Tongue (tissue), 1 donor: ENCODE measurements at regions not wholly inside any gene's neighbourhood (a gene's known extent, or its start where the extent isn't known, plus 50 kb on each side); places are given as distances from the start of the nearest gene placed in this dataset.

Experiments
- DNase-seq: peaks from one replicate; pipeline ENCODE4 v3.0.0-alpha.2; 2015

GRCh38 chrY:15510984-15511650 lies 986.8 kb downstream of the NLGN4Y start:
- DNase-seq, result peak; percentile 1

GRCh38 chrY:15535131-15535530 lies 1010.8 kb downstream of the NLGN4Y start:
- DNase-seq, result no peak

GRCh38 chrY:15535784-15536511 lies 1011.6 kb downstream of the NLGN4Y start:
- no peak for DNase-seq

- no peak for DNase-seq
These were observed 1016.2 kb downstream of the NLGN4Y start for GRCh38 chrY:15540516-15540915.

GRCh38 chrY:15546177-15546754 lies 1021.9 kb downstream of the NLGN4Y start:
- DNase-seq, result no peak

GRCh38 chrY:15552074-15552473 lies 1027.7 kb downstream of the NLGN4Y start:
- no peak for DNase-seq

GRCh38 chrY:15554991-15555390 lies 1030.7 kb downstream of the NLGN4Y start:
- DNase-seq, result no peak

- no peak for DNase-seq
These were observed 1034.8 kb downstream of the NLGN4Y start for GRCh38 chrY:15559169-15559568.

- DNase-seq, result no peak
These were observed 1036.5 kb downstream of the NLGN4Y start for GRCh38 chrY:15560840-15561239.

- DNase-seq, result no peak
These were observed 1037.4 kb downstream of the NLGN4Y start for GRCh38 chrY:15561501-15562289.

GRCh38 chrY:15577886-15578285 lies 1053.6 kb downstream of the NLGN4Y start:
- DNase-seq, result peak; percentile 23

GRCh38 chrY:15578761-15579160 lies 1054.4 kb downstream of the NLGN4Y start:
- DNase-seq, result peak; percentile 65

- DNase-seq, result no peak
These were observed 1054.9 kb downstream of the NLGN4Y start for GRCh38 chrY:15579245-15579644.

GRCh38 chrY:15583111-15583510 lies 1058.8 kb downstream of the NLGN4Y start:
- no peak for DNase-seq

GRCh38 chrY:15592957-15593356 lies 1068.6 kb downstream of the NLGN4Y start:
- no peak for DNase-seq

GRCh38 chrY:15593476-15594160 lies 1069.3 kb downstream of the NLGN4Y start:
- no peak for DNase-seq

GRCh38 chrY:15594179-15594578 lies 1069.8 kb downstream of the NLGN4Y start:
- DNase-seq, result no peak

- DNase-seq, result no peak
These were observed 1076.2 kb downstream of the NLGN4Y start for GRCh38 chrY:15600565-15600964.

- no peak for DNase-seq
These were observed 1100.0 kb downstream of the NLGN4Y start for GRCh38 chrY:15624370-15624769.

- no peak for DNase-seq
These were observed 1100.6 kb downstream of the NLGN4Y start for GRCh38 chrY:15624928-15625327.

- DNase-seq, result no peak
These were observed 1123.9 kb downstream of the NLGN4Y start for GRCh38 chrY:15648198-15648597.

GRCh38 chrY:15650056-15650455 lies 1125.7 kb downstream of the NLGN4Y start:
- DNase-seq, result no peak
